GM12875 (cell line): ENCODE measurements at regions not wholly inside any gene's neighbourhood (a gene's known extent, or its start where the extent isn't known, plus 50 kb on each side); places are given as distances from the start of the nearest gene placed in this dataset.

Experiments
- H3K4me3 ChIP-seq: one replicate; pipeline ENCODE4 v1.5.1; 2011; ENCODE audit warnings: low read depth, low read length, control low read depth
- CTCF ChIP-seq: IDR thresholded peaks from 2 replicates; pipeline ENCODE4 v1.5.1; 2011; ENCODE audit warnings: low read depth, mild to moderate bottlenecking, control low read depth, inconsistent platforms, low read length, moderate library complexity, borderline replicate concordance; ENCODE audit not compliant: insufficient read depth

- no peak overlapping the region for H3K4me3 ChIP-seq
- TF ChIP-seq CTCF, result no peak
These were observed 80.7 kb downstream of the LRATD1 start for GRCh38 chr2:14713248-14713647.

- no peak for TF ChIP-seq CTCF
- H3K4me3 ChIP-seq, result no peak overlapping the region
These were observed 83.1 kb downstream of the LRATD1 start for GRCh38 chr2:14715600-14715999.

GRCh38 chr2:14716319-14716718 lies 83.8 kb downstream of the LRATD1 start:
- no peak overlapping the region for H3K4me3 ChIP-seq
- no peak for TF ChIP-seq CTCF

- no peak for TF ChIP-seq CTCF
- no peak overlapping the region for H3K4me3 ChIP-seq
These were observed 84.6 kb downstream of the LRATD1 start for GRCh38 chr2:14717131-14717530.

GRCh38 chr2:14720319-14720718 lies 87.8 kb downstream of the LRATD1 start:
- TF ChIP-seq CTCF, result no peak
- H3K4me3 ChIP-seq, result no peak overlapping the region

GRCh38 chr2:14720739-14721138 lies 88.2 kb downstream of the LRATD1 start:
- TF ChIP-seq CTCF, result no peak
- no peak overlapping the region for H3K4me3 ChIP-seq

- no peak overlapping the region for H3K4me3 ChIP-seq
- TF ChIP-seq CTCF, result no peak
These were observed 90.5 kb downstream of the LRATD1 start for GRCh38 chr2:14722904-14723570.
